PC-3 (cell line): ENCODE measurements at regions not wholly inside any gene's neighbourhood (a gene's known extent, or its start where the extent isn't known, plus 50 kb on each side); places are given as distances from the start of the nearest gene placed in this dataset.

Source experiments
- ATAC-seq: fragments of 200-7000 bp; cut with Tn5 transposase; 2 replicates; pipeline ENCODE4 v1.9.1; 2020; ENCODE audit warnings: mild to moderate bottlenecking, moderate library complexity
- BruUV-seq: library from RNA; stranded (reverse); fragments of 400-500 nt; replicated peaks from 2 replicates; lab custom pipeline; 2021; lab: Mats Ljungman, UMichigan
- CTCF ChIA-PET: fragments of 300-600 bp; sonication (Branson Sonifier 250); formaldehyde crosslinking; loops from one replicate; lab custom pipeline; 2022; ENCODE audit warnings: antibody characterized with exemption; lab: Charles Lee
- POLR2A ChIA-PET: fragments of 300-600 bp; sonication (Branson Sonifier 250); formaldehyde crosslinking; loops from one replicate; lab custom pipeline; 2022; ENCODE audit warnings: antibody characterized with exemption; ENCODE audit not compliant: unreplicated experiment; lab: Charles Lee
- DNase-seq: peaks from one replicate; pipeline ENCODE4 v3.0.0-alpha.2; 2015
- H2AFZ ChIP-seq: fragments of 300-600 bp; sonication (generic); 2 replicates; pipeline ENCODE4 v1.6.0; 2016; ENCODE audit warnings: antibody characterized with exemption, low read length
- H3F3A ChIP-seq: fragments of 300-600 bp; sonication (generic); one replicate; pipeline ENCODE4 v1.6.0; 2017; ENCODE audit warnings: antibody characterized with exemption, low read length, control low read depth, mild to moderate bottlenecking; ENCODE audit not compliant: unreplicated experiment
- H3K27ac ChIP-seq: fragments of 300-600 bp; sonication (generic); 2 replicates; pipeline ENCODE4 v1.5.1; 2016; ENCODE audit warnings: mild to moderate bottlenecking, low read length
- H3K27me3 ChIP-seq: fragments of 300-600 bp; sonication (generic); 2 replicates; pipeline ENCODE4 v1.6.1; 2016; ENCODE audit warnings: low read length, mixed read lengths
- H3K36me3 ChIP-seq: fragments of 300-600 bp; sonication (generic); 2 replicates; pipeline ENCODE4 v1.6.1; 2016; ENCODE audit warnings: low read depth, mixed run types, low read length, mixed read lengths
- H3K4me1 ChIP-seq: fragments of 300-600 bp; sonication (generic); 2 replicates; pipeline ENCODE4 v1.5.1; 2016; ENCODE audit warnings: low read length; ENCODE audit not compliant: insufficient read depth
- H3K4me2 ChIP-seq: fragments of 300-600 bp; sonication (generic); 2 replicates; pipeline ENCODE4 v1.6.0; 2016; ENCODE audit warnings: low read length
- H3K4me3 ChIP-seq: fragments of 300-600 bp; sonication (generic); 2 replicates; pipeline ENCODE4 v1.5.1; 2016; ENCODE audit warnings: mild to moderate bottlenecking, low read length, mixed read lengths
- H3K79me2 ChIP-seq: fragments of 300-600 bp; sonication (generic); 2 replicates; pipeline ENCODE4 v1.6.1; 2017; ENCODE audit warnings: low read length, mixed read lengths
- H3K9ac ChIP-seq: fragments of 300-600 bp; sonication (generic); 2 replicates; pipeline ENCODE4 v1.6.0; 2016; ENCODE audit warnings: mild to moderate bottlenecking, low read length
- H3K9me2 ChIP-seq: fragments of 300-600 bp; sonication (generic); replicated peaks from 2 replicates; pipeline ENCODE4 v1.6.1; 2016; ENCODE audit warnings: mixed run types, low read length, mixed read lengths
- H3K9me3 ChIP-seq: fragments of 300-600 bp; sonication (generic); 2 replicates; pipeline ENCODE4 v1.6.1; 2016; ENCODE audit warnings: low read length, mixed read lengths
- H4K20me1 ChIP-seq: fragments of 300-600 bp; sonication (generic); 2 replicates; pipeline ENCODE4 v1.6.1; 2016; ENCODE audit warnings: low read length, mixed read lengths
- EZH2 ChIP-seq: fragments of 300-600 bp; sonication (generic); IDR thresholded peaks from one replicate; pipeline ENCODE4 v1.6.1; 2017; ENCODE audit warnings: antibody characterized with exemption, mild to moderate bottlenecking, low read length; ENCODE audit not compliant: unreplicated experiment
- EZH2phosphoT487 ChIP-seq: fragments of 300-600 bp; sonication (generic); IDR thresholded peaks from 2 replicates; pipeline ENCODE4 v1.6.1; 2018; ENCODE audit warnings: mild to moderate bottlenecking, antibody characterized with exemption, low read length, borderline replicate concordance
- intact Hi-C: fragments of 100-400 bp; cut with micrococcal nuclease; formaldehyde crosslinking; loops from 2 replicates; pipeline ENCODE4 v1.9.0; 2023
- TF ChIP-seq, protein P1 (sequence below): fragments of 300-600 bp; sonication (generic); conservative IDR thresholded peaks from 2 replicates; pipeline ENCODE4 v1.5.1; 2017; ENCODE audit warnings: antibody characterized with exemption, low read depth, mild to moderate bottlenecking, low read length

DNA sequence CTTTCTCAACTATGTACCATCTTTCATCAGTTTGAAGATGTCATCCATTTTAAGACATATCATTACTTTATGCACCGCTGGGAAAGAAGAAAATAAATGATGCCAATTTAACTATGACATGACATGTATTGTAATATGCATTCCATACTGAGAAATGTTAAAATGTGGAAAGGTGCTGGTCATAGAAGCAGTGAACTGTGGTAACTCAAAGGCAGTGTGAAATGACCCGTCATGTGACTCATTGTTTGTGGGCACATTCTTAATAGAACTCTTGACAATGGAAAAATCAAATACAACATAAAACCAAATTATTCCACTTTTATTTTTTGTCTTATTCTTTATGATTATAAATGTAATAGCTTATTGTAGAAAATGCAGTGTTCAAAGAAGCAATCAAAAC lies 455.0 kb upstream of the ST6GAL2 start:
- intact Hi-C loops: no loop called here
- Histone ChIP-seq H3K36me3 (no peaks in the 10 kb centered on the region), H3K4me3 (no peak overlapping the region), H3K27ac (no peak overlapping the region), H4K20me1 (no peaks in the 10 kb centered on the region), H3K9me2 (no peaks in the 10 kb centered on the region), H3K9ac (no peak overlapping the region), H3F3A (no peaks in the 10 kb centered on the region), H3K27me3 (peaks cover 12% of the 10 kb centered on the region), H3K9me3 (no peaks in the 10 kb centered on the region), H2AFZ (no peak overlapping the region), H3K79me2 (no peaks in the 10 kb centered on the region), H3K4me1 (no peaks in the 10 kb centered on the region), H3K4me2 (no peak overlapping the region)
- no peak for ATAC-seq
- TF ChIP-seq EZH2phosphoT487: no peak
- no peak for TF ChIP-seq EZH2
- TF ChIP-seq, protein P1, sequence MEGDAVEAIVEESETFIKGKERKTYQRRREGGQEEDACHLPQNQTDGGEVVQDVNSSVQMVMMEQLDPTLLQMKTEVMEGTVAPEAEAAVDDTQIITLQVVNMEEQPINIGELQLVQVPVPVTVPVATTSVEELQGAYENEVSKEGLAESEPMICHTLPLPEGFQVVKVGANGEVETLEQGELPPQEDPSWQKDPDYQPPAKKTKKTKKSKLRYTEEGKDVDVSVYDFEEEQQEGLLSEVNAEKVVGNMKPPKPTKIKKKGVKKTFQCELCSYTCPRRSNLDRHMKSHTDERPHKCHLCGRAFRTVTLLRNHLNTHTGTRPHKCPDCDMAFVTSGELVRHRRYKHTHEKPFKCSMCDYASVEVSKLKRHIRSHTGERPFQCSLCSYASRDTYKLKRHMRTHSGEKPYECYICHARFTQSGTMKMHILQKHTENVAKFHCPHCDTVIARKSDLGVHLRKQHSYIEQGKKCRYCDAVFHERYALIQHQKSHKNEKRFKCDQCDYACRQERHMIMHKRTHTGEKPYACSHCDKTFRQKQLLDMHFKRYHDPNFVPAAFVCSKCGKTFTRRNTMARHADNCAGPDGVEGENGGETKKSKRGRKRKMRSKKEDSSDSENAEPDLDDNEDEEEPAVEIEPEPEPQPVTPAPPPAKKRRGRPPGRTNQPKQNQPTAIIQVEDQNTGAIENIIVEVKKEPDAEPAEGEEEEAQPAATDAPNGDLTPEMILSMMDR: no peak
- no peak for DNase-seq
- no TSS peak for BruUV-seq
- POLR2A ChIA-PET: no interaction called here
- CTCF ChIA-PET: no interaction called here

DNA sequence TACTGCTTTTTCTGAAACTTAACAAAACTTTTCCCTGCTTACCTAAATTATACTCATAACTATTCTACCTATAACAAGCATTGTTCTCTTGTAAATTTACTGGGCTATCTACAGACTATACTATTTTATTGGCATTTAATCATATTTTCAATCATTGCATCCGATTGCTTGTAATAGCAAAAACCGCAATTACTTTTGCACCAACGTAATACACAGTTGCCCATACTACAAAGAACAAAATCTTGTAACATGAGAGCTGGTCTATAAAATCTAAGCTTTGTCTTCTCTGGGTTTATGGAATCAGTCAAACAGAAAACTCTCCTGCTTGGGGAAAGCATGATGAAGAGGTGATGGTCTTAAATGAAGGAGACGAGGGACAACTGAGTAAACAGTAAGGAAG lies 463.4 kb upstream of the ST6GAL2 start:
- H3K27me3 ChIP-seq: peaks cover 46% of the 10 kb centered on the region
- no peak overlapping the region for H2AFZ ChIP-seq
- ATAC-seq: no peak
- H3K27ac ChIP-seq: no peak overlapping the region
- H3K4me3 ChIP-seq: no peak overlapping the region
- H3K36me3 ChIP-seq: no peaks in the 10 kb centered on the region
- H3K4me1 ChIP-seq: no peaks in the 10 kb centered on the region
- no peaks in the 10 kb centered on the region for H3K9me2 ChIP-seq
- no TSS peak for BruUV-seq
- no peak overlapping the region for H3K9ac ChIP-seq
- TF ChIP-seq EZH2 (no peak), EZH2phosphoT487 (no peak)
- CTCF ChIA-PET: no interaction called here
- POLR2A ChIA-PET: no interaction called here
- no peaks in the 10 kb centered on the region for H4K20me1 ChIP-seq
- H3K4me2 ChIP-seq: no peak overlapping the region
- no peaks in the 10 kb centered on the region for H3F3A ChIP-seq
- intact Hi-C loops: no loop called here
- no peaks in the 10 kb centered on the region for H3K79me2 ChIP-seq
- DNase-seq: no peak
- no peaks in the 10 kb centered on the region for H3K9me3 ChIP-seq

DNA sequence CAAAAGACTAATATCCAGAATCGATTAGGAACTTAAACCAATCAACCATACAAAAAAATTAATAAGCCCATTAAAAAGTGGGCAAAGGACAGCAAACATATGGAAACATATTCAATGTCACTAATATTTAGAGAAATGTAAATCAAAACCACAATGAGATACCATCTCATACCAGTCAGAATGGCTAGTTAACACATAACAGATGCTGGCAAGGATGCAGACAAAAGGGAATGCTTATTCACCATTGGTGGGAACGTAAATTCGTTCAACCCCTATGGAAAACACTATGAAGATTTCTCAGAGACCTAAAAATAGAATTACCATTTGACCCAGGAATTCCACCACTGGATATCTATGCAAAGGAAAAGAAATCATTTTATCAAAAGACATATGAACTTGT lies 468.2 kb upstream of the ST6GAL2 start:
- no peak for ATAC-seq
- no peak overlapping the region for H3K4me3 ChIP-seq
- H3F3A ChIP-seq: no peaks in the 10 kb centered on the region
- no peaks in the 10 kb centered on the region for H4K20me1 ChIP-seq
- H3K36me3 ChIP-seq: no peaks in the 10 kb centered on the region
- no peak for DNase-seq
- H3K27me3 ChIP-seq: peaks cover 65% of the 10 kb centered on the region
- H3K9me3 ChIP-seq: no peaks in the 10 kb centered on the region
- CTCF ChIA-PET: no interaction called here
- H3K9ac ChIP-seq: no peak overlapping the region
- TF ChIP-seq EZH2phosphoT487 (no peak), EZH2 (no peak)
- TF ChIP-seq, protein P1: no peak
- no peak overlapping the region for H2AFZ ChIP-seq
- no peaks in the 10 kb centered on the region for H3K4me1 ChIP-seq
- no peak overlapping the region for H3K27ac ChIP-seq
- intact Hi-C loops: no loop called here
- POLR2A ChIA-PET: no interaction called here
- no peaks in the 10 kb centered on the region for H3K79me2 ChIP-seq
- no peaks in the 10 kb centered on the region for H3K9me2 ChIP-seq
- BruUV-seq: no TSS peak
- no peak overlapping the region for H3K4me2 ChIP-seq
